ENCODE measurements at regions not wholly inside any gene's neighbourhood (a gene's known extent, or its start where the extent isn't known, plus 50 kb on each side); places are given as distances from the start of the nearest gene placed in this dataset.

- no peak for DNase-seq
Measured at GRCh38 chr6:14616656-14617055, 499.1 kb downstream of the CD83 start.

GRCh38 chr6:14618759-14619418, 501.3 kb downstream of the CD83 start:
- no peak for DNase-seq

GRCh38 chr6:14619419-14619781, 501.8 kb downstream of the CD83 start:
- DNase-seq = no peak

- no peak for DNase-seq
Measured at GRCh38 chr6:14620522-14620921, 502.9 kb downstream of the CD83 start.

- no peak for DNase-seq
Measured at GRCh38 chr6:14621518-14621917, 503.9 kb downstream of the CD83 start.

- no peak for DNase-seq
Measured at GRCh38 chr6:14622085-14622484, 504.5 kb downstream of the CD83 start.

GRCh38 chr6:14622909-14623505, 505.4 kb downstream of the CD83 start:
- DNase-seq = no peak

GRCh38 chr6:14625173-14625895, 507.8 kb downstream of the CD83 start:
- DNase-seq = no peak

- DNase-seq = no peak
Measured at GRCh38 chr6:14626556-14626955, 509.0 kb downstream of the CD83 start.

GRCh38 chr6:14630016-14630415, 512.4 kb downstream of the CD83 start:
- DNase-seq = no peak

- no peak for DNase-seq
Measured at GRCh38 chr6:14633479-14633878, 515.9 kb downstream of the CD83 start.

- no peak for DNase-seq
Measured at GRCh38 chr6:14634072-14634471, 516.5 kb downstream of the CD83 start.

- no peak for DNase-seq
Measured at GRCh38 chr6:14635195-14635594, 517.6 kb downstream of the CD83 start.

- DNase-seq = no peak
Measured at GRCh38 chr6:14635934-14636591, 518.5 kb downstream of the CD83 start.

GRCh38 chr6:14638435-14638905, 520.9 kb downstream of the CD83 start:
- DNase-seq = no peak

- DNase-seq = peak in 5 of 14 donors; percentile 6 to 76 (median 13)
Measured at GRCh38 chr6:14638906-14639761, 521.6 kb downstream of the CD83 start.

GRCh38 chr6:14639983-14640599, 522.5 kb downstream of the CD83 start:
- no peak for DNase-seq

GRCh38 chr6:14640631-14641030, 523.1 kb downstream of the CD83 start:
- no peak for DNase-seq

- DNase-seq = no peak
Measured at GRCh38 chr6:14641423-14642135, 524.0 kb downstream of the CD83 start.

GRCh38 chr6:14642136-14642505, 524.5 kb downstream of the CD83 start:
- no peak for DNase-seq

- no peak for DNase-seq
Measured at GRCh38 chr6:14642842-14643241, 525.3 kb downstream of the CD83 start.

All from C1 segment of cervical spinal cord (tissue), 14 donors.